Mammary epithelial cell (primary cell): ENCODE measurements at regions not wholly inside any gene's neighbourhood (a gene's known extent, or its start where the extent isn't known, plus 50 kb on each side); places are given as distances from the start of the nearest gene placed in this dataset.

Experiments used
- CTCF ChIP-seq, 2 donors: IDR thresholded peaks in 1 of 2; conservative IDR thresholded peaks in 1 of 2; 2 replicates each; pipeline ENCODE4 v1.5.1; 2011 to 2012; ENCODE audit warnings: inconsistent platforms in 2 of 2, low read length in 2 of 2, mild to moderate bottlenecking in 2 of 2, control low read depth in 1 of 2, low read depth in 1 of 2; ENCODE audit not compliant: insufficient read depth in 1 of 2; ENCODE audit errors: extremely low read depth in 1 of 2
- EZH2 ChIP-seq: IDR thresholded peaks from 2 replicates; pipeline ENCODE4 v1.6.1; 2012; ENCODE audit warnings: low read length, inconsistent platforms, borderline replicate concordance

- no peak for TF ChIP-seq CTCF (conservative IDR thresholded peaks at IDR 0.05 in 1 of 2, IDR thresholded peaks at IDR 0.05 in 1 of 2; ENCODE audit: extremely low read depth in 1 of 2, insufficient read depth in 1 of 2, low read depth in 1 of 2, low read length in 2 of 2)
- no peak for TF ChIP-seq EZH2
Measured at GRCh38 chr9:14462950-14463349, 149.0 kb upstream of the NFIB start.
